ENCODE measurements at regions not wholly inside any gene's neighbourhood (a gene's known extent, or its start where the extent isn't known, plus 50 kb on each side); places are given as distances from the start of the nearest gene placed in this dataset.

DNA sequence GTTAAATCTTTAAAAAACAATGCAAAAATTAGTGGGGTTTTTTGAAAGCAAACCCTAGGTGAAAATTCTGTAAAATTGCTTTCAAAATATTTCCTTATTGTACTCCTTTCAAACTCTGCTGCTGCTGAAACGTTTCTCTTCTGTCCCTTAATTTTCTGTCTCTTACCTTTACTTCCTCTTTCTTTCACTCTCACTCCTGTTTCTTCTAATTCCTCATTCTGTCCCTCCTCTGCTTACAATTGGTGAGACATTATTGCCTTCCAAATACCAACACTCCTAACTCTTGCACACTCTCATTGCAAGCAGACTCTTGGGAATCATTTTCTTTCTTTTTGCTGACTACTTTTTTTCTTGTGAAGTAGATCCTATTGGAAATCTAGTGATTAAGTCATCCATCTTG lies 685.6 kb upstream of the SLITRK1 start:
- no peaks in the 10 kb centered on the region for H3F3A ChIP-seq (ENCODE audit: insufficient read depth, low read depth)
- H4K20me1 ChIP-seq (ENCODE audit: insufficient read depth): no peaks in the 10 kb centered on the region
- H3K9me2 ChIP-seq (ENCODE audit: insufficient read depth): no peaks in the 10 kb centered on the region
- TF ChIP-seq EZH2 (IDR thresholded peaks at IDR 0.05; ENCODE audit: low read depth): no peak
- TF ChIP-seq, protein P1, sequence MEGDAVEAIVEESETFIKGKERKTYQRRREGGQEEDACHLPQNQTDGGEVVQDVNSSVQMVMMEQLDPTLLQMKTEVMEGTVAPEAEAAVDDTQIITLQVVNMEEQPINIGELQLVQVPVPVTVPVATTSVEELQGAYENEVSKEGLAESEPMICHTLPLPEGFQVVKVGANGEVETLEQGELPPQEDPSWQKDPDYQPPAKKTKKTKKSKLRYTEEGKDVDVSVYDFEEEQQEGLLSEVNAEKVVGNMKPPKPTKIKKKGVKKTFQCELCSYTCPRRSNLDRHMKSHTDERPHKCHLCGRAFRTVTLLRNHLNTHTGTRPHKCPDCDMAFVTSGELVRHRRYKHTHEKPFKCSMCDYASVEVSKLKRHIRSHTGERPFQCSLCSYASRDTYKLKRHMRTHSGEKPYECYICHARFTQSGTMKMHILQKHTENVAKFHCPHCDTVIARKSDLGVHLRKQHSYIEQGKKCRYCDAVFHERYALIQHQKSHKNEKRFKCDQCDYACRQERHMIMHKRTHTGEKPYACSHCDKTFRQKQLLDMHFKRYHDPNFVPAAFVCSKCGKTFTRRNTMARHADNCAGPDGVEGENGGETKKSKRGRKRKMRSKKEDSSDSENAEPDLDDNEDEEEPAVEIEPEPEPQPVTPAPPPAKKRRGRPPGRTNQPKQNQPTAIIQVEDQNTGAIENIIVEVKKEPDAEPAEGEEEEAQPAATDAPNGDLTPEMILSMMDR (conservative IDR thresholded peaks at IDR 0.05): no peak
- no peak overlapping the region for H3K4me2 ChIP-seq
- no peak overlapping the region for H3K4me3 ChIP-seq
- H2AFZ ChIP-seq: no peak overlapping the region
- H3K27ac ChIP-seq: no peak overlapping the region
- H3K9me3 ChIP-seq (ENCODE audit: insufficient read depth, low read depth): no peaks in the 10 kb centered on the region
- no peaks in the 10 kb centered on the region for H3K27me3 ChIP-seq (ENCODE audit: insufficient read depth, low read depth)
- intact Hi-C loops (cut with micrococcal nuclease; ENCODE audit: unreplicated experiment): no loop called here
- H3K79me2 ChIP-seq (ENCODE audit: low read depth): no peaks in the 10 kb centered on the region
- DNase-seq: no peak
- BruUV-seq (replicated peaks): no TSS peak
- CTCF ChIA-PET: interaction anchor here (0.6 kb wide), 1 partner anchor 229 kb away, joined by 5 read pairs; no protein-coding TSS in a partner anchor
- H3K36me3 ChIP-seq (ENCODE audit: low read depth): no peaks in the 10 kb centered on the region
- H3K4me1 ChIP-seq (replicated peaks; ENCODE audit: insufficient read depth): no peaks in the 10 kb centered on the region
- POLR2A ChIA-PET (ENCODE audit: unreplicated experiment): no interaction called here

DNA sequence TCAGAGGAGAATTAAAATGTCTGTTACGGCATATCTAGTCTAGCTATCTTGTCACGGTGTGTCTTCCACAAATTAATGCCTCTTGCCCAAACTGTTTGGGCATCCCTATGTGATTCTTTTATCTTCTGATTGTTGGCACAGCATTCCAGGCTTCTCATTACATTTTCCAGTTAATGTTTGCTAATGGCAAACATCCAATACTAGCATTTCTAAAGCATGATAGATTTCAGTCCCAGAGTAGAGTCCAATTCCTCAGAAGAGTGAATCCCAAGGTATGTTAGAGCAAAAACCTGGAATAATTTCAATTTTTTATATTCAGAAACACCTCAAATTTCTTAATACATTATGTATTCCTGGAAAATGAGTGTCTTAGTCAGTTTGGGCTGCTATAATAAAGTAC lies 684.5 kb upstream of the SLITRK1 start:
- no TSS peak for BruUV-seq (replicated peaks)
- CTCF ChIA-PET: no interaction called here
- intact Hi-C loops (cut with micrococcal nuclease; ENCODE audit: unreplicated experiment): no loop called here

DNA sequence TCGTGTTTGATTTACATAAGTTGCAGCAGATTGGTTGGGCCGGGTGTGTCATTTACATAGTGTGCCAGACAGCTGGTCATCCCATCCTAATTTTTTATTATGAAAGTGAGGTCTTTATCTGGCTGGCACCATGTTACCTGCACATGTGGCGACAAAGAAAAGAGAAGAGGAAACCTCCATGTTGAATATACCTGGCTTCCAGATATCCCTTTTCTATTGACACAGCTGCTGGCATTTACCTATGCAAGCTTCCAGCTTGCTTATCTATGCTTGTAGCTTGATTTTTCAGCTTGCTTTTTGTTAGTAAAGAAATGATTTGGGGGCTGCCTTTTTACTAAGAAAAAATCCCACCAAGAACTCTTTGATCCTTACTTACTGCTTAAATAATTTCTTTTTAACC lies 681.3 kb upstream of the SLITRK1 start:
- CTCF ChIA-PET: no interaction called here
- intact Hi-C loops (cut with micrococcal nuclease; ENCODE audit: unreplicated experiment): no loop called here
- POLR2A ChIA-PET (ENCODE audit: unreplicated experiment): no interaction called here

More for the DNA sequence above, 684.5 kb upstream of the SLITRK1 start:
- H3K27ac ChIP-seq: no peak overlapping the region
- no peak overlapping the region for H3K4me3 ChIP-seq
- no peaks in the 10 kb centered on the region for H3K9me2 ChIP-seq (ENCODE audit: insufficient read depth)
- DNase-seq: no peak
- POLR2A ChIA-PET (ENCODE audit: unreplicated experiment): no interaction called here
- no peaks in the 10 kb centered on the region for H3K79me2 ChIP-seq (ENCODE audit: low read depth)
- no peaks in the 10 kb centered on the region for H3K4me1 ChIP-seq (replicated peaks; ENCODE audit: insufficient read depth)
- H3K9me3 ChIP-seq (ENCODE audit: insufficient read depth, low read depth): no peaks in the 10 kb centered on the region
- H3K4me2 ChIP-seq: no peak overlapping the region
- H3F3A ChIP-seq (ENCODE audit: insufficient read depth, low read depth): no peaks in the 10 kb centered on the region
- TF ChIP-seq, protein P1 (conservative IDR thresholded peaks at IDR 0.05): no peak
- TF ChIP-seq EZH2 (IDR thresholded peaks at IDR 0.05; ENCODE audit: low read depth): no peak
- H3K36me3 ChIP-seq (ENCODE audit: low read depth): no peaks in the 10 kb centered on the region
- no peak overlapping the region for H2AFZ ChIP-seq
- H4K20me1 ChIP-seq (ENCODE audit: insufficient read depth): no peaks in the 10 kb centered on the region
- no peaks in the 10 kb centered on the region for H3K27me3 ChIP-seq (ENCODE audit: insufficient read depth, low read depth)

More for the DNA sequence above, 681.3 kb upstream of the SLITRK1 start:
- Histone ChIP-seq H3K4me1 (replicated peaks; ENCODE audit: insufficient read depth) (no peaks in the 10 kb centered on the region), H3K27me3 (ENCODE audit: insufficient read depth, low read depth) (no peaks in the 10 kb centered on the region), H3K79me2 (ENCODE audit: low read depth) (no peaks in the 10 kb centered on the region), H3F3A (ENCODE audit: insufficient read depth, low read depth) (no peaks in the 10 kb centered on the region), H3K36me3 (ENCODE audit: low read depth) (no peaks in the 10 kb centered on the region), H4K20me1 (ENCODE audit: insufficient read depth) (no peaks in the 10 kb centered on the region), H3K9me2 (ENCODE audit: insufficient read depth) (no peaks in the 10 kb centered on the region), H3K27ac (no peak overlapping the region), H3K4me3 (no peak overlapping the region), H2AFZ (no peak overlapping the region), H3K4me2 (no peak overlapping the region), H3K9me3 (ENCODE audit: insufficient read depth, low read depth) (no peaks in the 10 kb centered on the region)
- BruUV-seq (replicated peaks): no TSS peak
- TF ChIP-seq, protein P1 (conservative IDR thresholded peaks at IDR 0.05): no peak
- no peak for TF ChIP-seq EZH2 (IDR thresholded peaks at IDR 0.05; ENCODE audit: low read depth)
- no peak for DNase-seq

All from PC-9 (cell line).